OCI-LY7 (cell line): ENCODE measurements at regions not wholly inside any gene's neighbourhood (a gene's known extent, or its start where the extent isn't known, plus 50 kb on each side); places are given as distances from the start of the nearest gene placed in this dataset.

ENCODE experiments used
- BruUV-seq: library from RNA; stranded (reverse); fragments of 400-500 nt; replicated peaks from 2 replicates; lab custom pipeline; 2021; lab: Mats Ljungman, UMichigan
- CTCF ChIA-PET: fragments of 300-600 bp; sonication (Branson Sonifier 250); formaldehyde crosslinking; loops from one replicate; lab custom pipeline; 2022; ENCODE audit warnings: antibody characterized with exemption; ENCODE audit not compliant: unreplicated experiment; lab: Charles Lee
- POLR2A ChIA-PET: fragments of 300-600 bp; sonication (Branson Sonifier 250); formaldehyde crosslinking; loops from one replicate; lab custom pipeline; 2022; ENCODE audit warnings: antibody characterized with exemption; lab: Charles Lee
- DNase-seq: peaks from one replicate; pipeline ENCODE4 v3.0.0-alpha.2; 2015; ENCODE audit warnings: low spot score
- H2AFZ ChIP-seq: fragments of 200-600 bp; sonication (generic), shearing (Covaris generic); 2 replicates; pipeline ENCODE4 v1.6.1; 2014; ENCODE audit warnings: mild to moderate bottlenecking, antibody characterized with exemption, low read length, moderate library complexity
- H3K27ac ChIP-seq: fragments of 200-600 bp; sonication (generic); 2 replicates; pipeline ENCODE4 v1.5.1; 2014; ENCODE audit warnings: mixed run types, low read depth, mild to moderate bottlenecking, moderate library complexity, low read length, inconsistent platforms; ENCODE audit not compliant: poor library complexity, severe bottlenecking
- H3K36me3 ChIP-seq: fragments of 200-600 bp; sonication (generic); 2 replicates; pipeline ENCODE4 v1.6.1; 2014; ENCODE audit warnings: mild to moderate bottlenecking, antibody characterized with exemption, low read length, moderate library complexity, mixed read lengths; ENCODE audit not compliant: insufficient read depth
- H3K4me1 ChIP-seq: fragments of 200-600 bp; sonication (generic); 2 replicates; pipeline ENCODE4 v1.5.1; 2014; ENCODE audit warnings: mild to moderate bottlenecking, low read length; ENCODE audit not compliant: insufficient read depth, poor library complexity, severe bottlenecking
- H3K4me2 ChIP-seq: fragments of 200-600 bp; sonication (generic); 2 replicates; pipeline ENCODE4 v1.6.1; 2014; ENCODE audit warnings: mild to moderate bottlenecking, low read length
- H3K4me3 ChIP-seq: fragments of 200-600 bp; sonication (generic); 2 replicates; pipeline ENCODE4 v1.5.1; 2014; ENCODE audit warnings: mild to moderate bottlenecking, low read depth, low read length; ENCODE audit not compliant: poor library complexity, severe bottlenecking
- H3K79me2 ChIP-seq: fragments of 200-600 bp; sonication (generic); 2 replicates; pipeline ENCODE4 v1.6.1; 2016; ENCODE audit warnings: low read depth, mild to moderate bottlenecking, low read length, moderate library complexity, mixed read lengths; ENCODE audit not compliant: insufficient read depth
- H3K9me2 ChIP-seq: fragments of 200-600 bp; sonication (generic); 2 replicates; pipeline ENCODE4 v1.6.1; 2016; ENCODE audit warnings: mild to moderate bottlenecking, low read length, mixed read lengths; ENCODE audit not compliant: insufficient read depth
- H3K9me3 ChIP-seq: fragments of 200-600 bp; sonication (generic); 2 replicates; pipeline ENCODE4 v1.6.1; 2014; ENCODE audit warnings: mild to moderate bottlenecking, mixed run types, low read length, mixed read lengths
- H4K20me1 ChIP-seq: fragments of 200-600 bp; sonication (generic); 2 replicates; pipeline ENCODE4 v1.6.1; 2014; ENCODE audit warnings: mild to moderate bottlenecking, antibody characterized with exemption, low read length, moderate library complexity, mixed read lengths; ENCODE audit not compliant: insufficient read depth
- EZH2phosphoT487 ChIP-seq: fragments of 200-600 bp; sonication (generic); IDR thresholded peaks from 2 replicates; pipeline ENCODE4 v1.6.1; 2018; ENCODE audit warnings: low read depth, borderline replicate concordance, mild to moderate bottlenecking, mixed run types, antibody characterized with exemption, low read length, moderate library complexity, mixed read lengths
- intact Hi-C: fragments of 100-400 bp; cut with micrococcal nuclease; formaldehyde crosslinking; loops from one replicate; pipeline ENCODE4 v1.10.0; 2022; ENCODE audit not compliant: unreplicated experiment
- TF ChIP-seq, protein P1 (sequence below): fragments of 200-600 bp; sonication (generic); conservative IDR thresholded peaks from 2 replicates; pipeline ENCODE4 v1.5.1; 2014; ENCODE audit warnings: mild to moderate bottlenecking, antibody characterized with exemption, low read length, moderate library complexity, mixed read lengths

DNA sequence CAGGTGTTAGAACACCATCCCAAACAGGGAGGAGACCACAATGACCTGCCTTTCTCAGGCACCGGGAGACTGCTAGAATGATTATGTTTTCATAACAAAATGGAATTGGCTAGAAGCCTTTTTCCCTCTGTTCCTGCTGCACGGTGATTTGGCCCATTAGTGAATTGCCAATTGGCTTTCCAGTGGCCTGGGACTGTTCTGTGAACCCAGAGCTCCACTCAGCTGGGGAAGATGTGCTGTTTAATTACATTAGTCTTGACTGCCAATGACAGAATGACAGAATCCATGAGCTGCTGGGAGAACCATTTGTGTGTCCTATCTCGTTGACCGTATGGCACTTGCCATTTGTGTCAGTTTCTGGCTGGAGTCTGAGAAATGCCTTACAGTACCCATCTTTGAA is 242.9 kb downstream of the CDH11 start:
- H3K27ac ChIP-seq: no peak overlapping the region
- DNase-seq: no peak
- no peaks in the 10 kb centered on the region for H4K20me1 ChIP-seq
- BruUV-seq: no TSS peak
- H3K9me2 ChIP-seq: no peaks in the 10 kb centered on the region
- intact Hi-C loops: loop anchor here (10.0 kb wide), 1 partner anchor 64 kb away; no protein-coding TSS in a partner anchor
- no peaks in the 10 kb centered on the region for H3K4me1 ChIP-seq
- no peak overlapping the region for H3K4me2 ChIP-seq
- H3K36me3 ChIP-seq: no peaks in the 10 kb centered on the region
- H3K9me3 ChIP-seq: no peaks in the 10 kb centered on the region
- CTCF ChIA-PET: no interaction called here
- no peaks in the 10 kb centered on the region for H3K79me2 ChIP-seq
- TF ChIP-seq, protein P1, sequence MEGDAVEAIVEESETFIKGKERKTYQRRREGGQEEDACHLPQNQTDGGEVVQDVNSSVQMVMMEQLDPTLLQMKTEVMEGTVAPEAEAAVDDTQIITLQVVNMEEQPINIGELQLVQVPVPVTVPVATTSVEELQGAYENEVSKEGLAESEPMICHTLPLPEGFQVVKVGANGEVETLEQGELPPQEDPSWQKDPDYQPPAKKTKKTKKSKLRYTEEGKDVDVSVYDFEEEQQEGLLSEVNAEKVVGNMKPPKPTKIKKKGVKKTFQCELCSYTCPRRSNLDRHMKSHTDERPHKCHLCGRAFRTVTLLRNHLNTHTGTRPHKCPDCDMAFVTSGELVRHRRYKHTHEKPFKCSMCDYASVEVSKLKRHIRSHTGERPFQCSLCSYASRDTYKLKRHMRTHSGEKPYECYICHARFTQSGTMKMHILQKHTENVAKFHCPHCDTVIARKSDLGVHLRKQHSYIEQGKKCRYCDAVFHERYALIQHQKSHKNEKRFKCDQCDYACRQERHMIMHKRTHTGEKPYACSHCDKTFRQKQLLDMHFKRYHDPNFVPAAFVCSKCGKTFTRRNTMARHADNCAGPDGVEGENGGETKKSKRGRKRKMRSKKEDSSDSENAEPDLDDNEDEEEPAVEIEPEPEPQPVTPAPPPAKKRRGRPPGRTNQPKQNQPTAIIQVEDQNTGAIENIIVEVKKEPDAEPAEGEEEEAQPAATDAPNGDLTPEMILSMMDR: no peak
- TF ChIP-seq EZH2phosphoT487: no peak
- POLR2A ChIA-PET: interaction anchor here (0.7 kb wide), 1 partner anchor 8 kb away, joined by 4 read pairs; no protein-coding TSS in a partner anchor
- H3K4me3 ChIP-seq: no peak overlapping the region
- no peak overlapping the region for H2AFZ ChIP-seq

DNA sequence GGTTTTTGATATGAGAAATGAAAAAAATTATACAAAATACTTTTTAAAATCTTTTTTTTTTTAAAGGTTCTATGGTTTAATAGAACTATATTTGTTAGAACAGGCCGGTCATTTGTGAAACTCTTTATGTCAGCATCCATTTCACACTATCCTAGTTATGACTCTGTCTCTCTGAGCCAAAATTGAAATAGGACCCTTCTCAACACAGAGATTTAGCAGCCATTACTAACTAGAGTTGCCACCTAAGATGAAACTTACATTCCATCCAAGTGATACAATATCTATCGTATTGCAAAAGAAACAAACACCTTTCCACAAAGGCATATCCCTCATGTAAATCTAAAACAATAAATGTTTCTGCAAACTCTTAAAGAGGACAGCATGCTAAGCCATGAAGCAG is 249.8 kb downstream of the CDH11 start:
- BruUV-seq: no TSS peak
- Histone ChIP-seq H3K4me1 (no peaks in the 10 kb centered on the region), H4K20me1 (no peaks in the 10 kb centered on the region), H2AFZ (no peak overlapping the region), H3K27ac (no peak overlapping the region), H3K36me3 (no peaks in the 10 kb centered on the region), H3K4me3 (no peak overlapping the region), H3K9me3 (no peaks in the 10 kb centered on the region), H3K4me2 (no peak overlapping the region), H3K79me2 (no peaks in the 10 kb centered on the region), H3K9me2 (no peaks in the 10 kb centered on the region)
- ChIA-PET POLR2A (interaction anchor here (0.6 to 1.3 kb wide), 4 partner anchors 8 to 184 kb away, joined by 3 to 6 read pairs (median 4); no protein-coding TSS in a partner anchor), CTCF (no interaction called here)
- intact Hi-C loops: loop anchor here (10.0 kb wide), 1 partner anchor 57 kb away; no protein-coding TSS in a partner anchor
- TF ChIP-seq EZH2phosphoT487: no peak
- TF ChIP-seq, protein P1: no peak
- no peak for DNase-seq

DNA sequence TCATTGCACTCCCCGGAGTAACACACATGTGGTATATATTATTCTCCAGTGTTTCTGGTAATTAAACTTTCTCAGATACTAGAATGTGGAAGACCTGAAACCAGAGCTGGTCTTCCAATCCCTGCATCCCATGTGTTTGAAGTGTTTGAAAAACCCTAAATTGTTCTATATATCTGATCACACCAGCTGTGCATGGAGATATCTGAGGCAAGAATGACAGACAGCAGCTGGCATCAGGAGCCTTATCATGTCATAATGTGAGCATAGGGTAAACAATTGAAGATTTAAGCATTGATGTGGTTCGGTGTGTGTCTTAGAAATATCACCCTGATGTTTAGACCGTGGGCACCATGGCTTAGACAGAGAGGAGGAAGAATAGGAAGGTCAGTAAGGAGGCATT is 251.0 kb downstream of the CDH11 start:
- Histone ChIP-seq H3K79me2 (no peaks in the 10 kb centered on the region), H4K20me1 (no peaks in the 10 kb centered on the region), H3K27ac (no peak overlapping the region), H3K4me1 (no peaks in the 10 kb centered on the region), H3K36me3 (no peaks in the 10 kb centered on the region), H3K4me3 (no peak overlapping the region), H3K4me2 (no peak overlapping the region), H2AFZ (no peak overlapping the region), H3K9me3 (no peaks in the 10 kb centered on the region), H3K9me2 (no peaks in the 10 kb centered on the region)
- intact Hi-C loops: loop anchor here (10.0 kb wide), 1 partner anchor 56 kb away; no protein-coding TSS in a partner anchor
- TF ChIP-seq EZH2phosphoT487: no peak
- TF ChIP-seq, protein P1: no peak
- BruUV-seq: no TSS peak
- ChIA-PET POLR2A (interaction anchor here (0.6 to 1.0 kb wide), 3 partner anchors 8 to 1394 kb away, joined by 3 to 6 read pairs (median 4); no protein-coding TSS in a partner anchor), CTCF (no interaction called here)
- no peak for DNase-seq
